ENCODE measurements at regions not wholly inside any gene's neighbourhood (a gene's known extent, or its start where the extent isn't known, plus 50 kb on each side); places are given as distances from the start of the nearest gene placed in this dataset.

DNA sequence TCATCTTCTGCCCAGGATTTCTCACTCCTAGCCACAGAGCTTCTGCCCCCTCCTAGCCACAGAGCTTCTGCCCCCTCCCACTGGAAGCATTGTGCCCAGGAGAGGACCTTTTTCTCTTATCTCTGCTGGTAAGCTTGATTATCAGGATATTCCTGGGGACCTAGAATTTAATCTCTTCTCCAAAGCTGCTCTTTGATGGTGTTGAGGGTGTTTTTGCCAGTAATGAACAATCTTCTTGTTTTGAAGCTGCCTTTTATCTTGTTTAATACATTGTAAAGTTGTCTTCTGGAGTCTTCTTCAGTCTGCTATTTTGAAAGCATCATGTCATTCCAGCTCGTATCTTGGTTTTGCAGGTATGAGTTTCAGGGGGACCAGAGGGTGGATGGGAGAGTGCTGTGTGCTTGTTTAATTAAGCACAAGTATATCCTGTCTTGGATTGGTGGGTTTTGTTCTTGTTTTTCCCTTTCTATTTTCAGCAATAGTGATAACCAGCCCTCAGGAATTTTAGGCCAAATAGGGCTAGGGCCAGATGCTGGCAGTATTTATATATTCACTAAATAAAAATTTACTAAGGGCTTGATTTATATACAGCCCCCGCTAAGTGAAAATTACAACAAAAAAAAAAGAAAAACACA, 214.0 kb upstream of the DMRT1 start:
- H4K20me1 ChIP-seq (ENCODE audit: insufficient read depth, low read length): no peaks in the 10 kb centered on the region
- H3K4me3 ChIP-seq (ENCODE audit: low read depth, low read length, poor library complexity, severe bottlenecking): no peak overlapping the region
- H3K9me3 ChIP-seq (ENCODE audit: low read length): no peaks in the 10 kb centered on the region
- intact Hi-C loops (cut with micrococcal nuclease; ENCODE audit: unreplicated experiment): no loop called here
- no peak overlapping the region for H2AFZ ChIP-seq (ENCODE audit: low read length)
- TF ChIP-seq EZH2phosphoT487 (IDR thresholded peaks at IDR 0.05; ENCODE audit: borderline replicate concordance, low read depth, low read length): no peak
- TF ChIP-seq, protein P1, sequence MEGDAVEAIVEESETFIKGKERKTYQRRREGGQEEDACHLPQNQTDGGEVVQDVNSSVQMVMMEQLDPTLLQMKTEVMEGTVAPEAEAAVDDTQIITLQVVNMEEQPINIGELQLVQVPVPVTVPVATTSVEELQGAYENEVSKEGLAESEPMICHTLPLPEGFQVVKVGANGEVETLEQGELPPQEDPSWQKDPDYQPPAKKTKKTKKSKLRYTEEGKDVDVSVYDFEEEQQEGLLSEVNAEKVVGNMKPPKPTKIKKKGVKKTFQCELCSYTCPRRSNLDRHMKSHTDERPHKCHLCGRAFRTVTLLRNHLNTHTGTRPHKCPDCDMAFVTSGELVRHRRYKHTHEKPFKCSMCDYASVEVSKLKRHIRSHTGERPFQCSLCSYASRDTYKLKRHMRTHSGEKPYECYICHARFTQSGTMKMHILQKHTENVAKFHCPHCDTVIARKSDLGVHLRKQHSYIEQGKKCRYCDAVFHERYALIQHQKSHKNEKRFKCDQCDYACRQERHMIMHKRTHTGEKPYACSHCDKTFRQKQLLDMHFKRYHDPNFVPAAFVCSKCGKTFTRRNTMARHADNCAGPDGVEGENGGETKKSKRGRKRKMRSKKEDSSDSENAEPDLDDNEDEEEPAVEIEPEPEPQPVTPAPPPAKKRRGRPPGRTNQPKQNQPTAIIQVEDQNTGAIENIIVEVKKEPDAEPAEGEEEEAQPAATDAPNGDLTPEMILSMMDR (conservative IDR thresholded peaks at IDR 0.05; ENCODE audit: low read length): no peak
- ChIA-PET POLR2A (interaction anchor here (0.8 to 1.6 kb wide), 6 partner anchors 8 to 86 kb away, joined by 3 to 10 read pairs (median 4); no protein-coding TSS in a partner anchor), CTCF (ENCODE audit: unreplicated experiment) (interaction anchor here (0.5 to 1.9 kb wide), 2 partner anchors 18 to 129 kb away, joined by 5 to 6 read pairs; no protein-coding TSS in a partner anchor)
- H3K9me2 ChIP-seq (ENCODE audit: insufficient read depth, low read length): no peaks in the 10 kb centered on the region
- no peak overlapping the region for H3K4me2 ChIP-seq (ENCODE audit: low read length)
- H3K4me1 ChIP-seq (ENCODE audit: insufficient read depth, low read length, poor library complexity, severe bottlenecking): peaks cover 28% of the 10 kb centered on the region
- BruUV-seq (replicated peaks): no TSS peak
- H3K79me2 ChIP-seq (ENCODE audit: insufficient read depth, low read depth, low read length): no peaks in the 10 kb centered on the region
- H3K27ac ChIP-seq (ENCODE audit: low read depth, low read length, poor library complexity, severe bottlenecking): no peak overlapping the region
- no peak for DNase-seq (ENCODE audit: low spot score)
- peaks cover 3% of the 10 kb centered on the region; the same call in 1 of the 2 replicates for H3K36me3 ChIP-seq (ENCODE audit: insufficient read depth, low read length)

DNA sequence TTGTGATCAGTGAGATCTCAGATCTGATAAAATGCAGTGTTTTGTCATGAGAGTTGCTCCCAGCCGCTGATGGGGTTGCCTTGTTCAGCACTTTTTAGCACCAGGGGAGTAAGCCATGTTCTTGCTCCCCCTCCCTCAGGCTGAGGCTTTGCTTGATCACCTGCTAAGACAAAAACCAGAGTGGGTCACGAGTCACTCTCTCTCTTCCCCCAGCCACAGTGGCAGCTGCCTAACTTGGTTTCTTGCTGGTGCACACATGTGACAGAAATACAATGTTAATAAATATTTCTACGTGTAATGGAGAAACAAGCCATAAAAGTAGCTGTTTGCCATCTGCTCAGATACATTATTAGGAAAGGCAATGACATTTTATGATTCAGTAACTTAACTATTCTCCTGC, 212.4 kb upstream of the DMRT1 start:
- H3K36me3 ChIP-seq (ENCODE audit: insufficient read depth, low read length): peaks cover 19% of the 10 kb centered on the region
- CTCF ChIA-PET (ENCODE audit: unreplicated experiment): no interaction called here
- H3K4me3 ChIP-seq (ENCODE audit: low read depth, low read length, poor library complexity, severe bottlenecking): no peak overlapping the region
- H4K20me1 ChIP-seq (ENCODE audit: insufficient read depth, low read length): no peaks in the 10 kb centered on the region
- H3K9me2 ChIP-seq (ENCODE audit: insufficient read depth, low read length): no peaks in the 10 kb centered on the region
- intact Hi-C loops (cut with micrococcal nuclease; ENCODE audit: unreplicated experiment): no loop called here
- H3K27ac ChIP-seq (ENCODE audit: low read depth, low read length, poor library complexity, severe bottlenecking): no peak overlapping the region
- no peak for TF ChIP-seq EZH2phosphoT487 (IDR thresholded peaks at IDR 0.05; ENCODE audit: borderline replicate concordance, low read depth, low read length)
- TF ChIP-seq, protein P1 (conservative IDR thresholded peaks at IDR 0.05; ENCODE audit: low read length): no peak
- H3K4me1 ChIP-seq (ENCODE audit: insufficient read depth, low read length, poor library complexity, severe bottlenecking): peaks cover 28% of the 10 kb centered on the region
- H3K9me3 ChIP-seq (ENCODE audit: low read length): peaks cover 9% of the 10 kb centered on the region; the same call in 1 of the 2 replicates
- no peak for DNase-seq (ENCODE audit: low spot score)
- POLR2A ChIA-PET: no interaction called here
- H3K4me2 ChIP-seq (ENCODE audit: low read length): no peak overlapping the region
- no peaks in the 10 kb centered on the region for H3K79me2 ChIP-seq (ENCODE audit: insufficient read depth, low read depth, low read length)
- BruUV-seq (replicated peaks): no TSS peak
- no peak overlapping the region for H2AFZ ChIP-seq (ENCODE audit: low read length)

DNA sequence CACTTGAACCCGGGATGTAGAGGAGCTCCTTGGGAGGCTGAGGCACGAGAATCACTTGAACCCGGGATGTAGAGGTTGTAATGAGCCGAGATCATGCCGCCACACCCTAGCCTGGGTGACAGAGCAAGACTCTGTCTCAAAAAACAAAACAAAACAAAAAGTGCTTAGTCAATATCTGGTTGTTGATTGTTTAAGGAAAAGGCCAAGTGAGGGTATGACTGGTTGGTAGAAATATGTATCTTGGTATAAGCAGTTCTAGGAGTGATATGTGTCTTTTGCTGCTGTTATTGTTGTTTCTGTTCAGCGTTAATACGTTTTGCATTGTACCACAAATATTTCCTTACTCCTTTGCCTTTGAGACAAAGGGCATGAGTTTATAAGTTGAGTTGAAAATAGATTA, 210.7 kb upstream of the DMRT1 start:
- Histone ChIP-seq H3K4me3 (ENCODE audit: low read depth, low read length, poor library complexity, severe bottlenecking) (no peak overlapping the region), H3K9me2 (ENCODE audit: insufficient read depth, low read length) (no peaks in the 10 kb centered on the region), H2AFZ (ENCODE audit: low read length) (no peak overlapping the region), H3K36me3 (ENCODE audit: insufficient read depth, low read length) (peaks cover 30% of the 10 kb centered on the region), H3K4me1 (ENCODE audit: insufficient read depth, low read length, poor library complexity, severe bottlenecking) (peaks cover 17% of the 10 kb centered on the region), H3K9me3 (ENCODE audit: low read length) (peaks cover 19% of the 10 kb centered on the region; the same call in 1 of the 2 replicates), H3K27ac (ENCODE audit: low read depth, low read length, poor library complexity, severe bottlenecking) (no peak overlapping the region), H4K20me1 (ENCODE audit: insufficient read depth, low read length) (no peaks in the 10 kb centered on the region), H3K79me2 (ENCODE audit: insufficient read depth, low read depth, low read length) (no peaks in the 10 kb centered on the region), H3K4me2 (ENCODE audit: low read length) (no peak overlapping the region)
- ChIA-PET POLR2A (interaction anchor here (1.0 to 1.3 kb wide), 2 partner anchors 11 to 40 kb away, joined by 3 to 7 read pairs; no protein-coding TSS in a partner anchor), CTCF (ENCODE audit: unreplicated experiment) (interaction anchor here (0.6 kb wide), 1 partner anchor 55 kb away, joined by 4 read pairs; no protein-coding TSS in a partner anchor)
- TF ChIP-seq EZH2phosphoT487 (IDR thresholded peaks at IDR 0.05; ENCODE audit: borderline replicate concordance, low read depth, low read length): no peak
- TF ChIP-seq, protein P1 (conservative IDR thresholded peaks at IDR 0.05; ENCODE audit: low read length): no peak
- no peak for DNase-seq (ENCODE audit: low spot score)
- BruUV-seq (replicated peaks): no TSS peak
- intact Hi-C loops (cut with micrococcal nuclease; ENCODE audit: unreplicated experiment): no loop called here

Data from OCI-LY7 (cell line).